ENCODE measurements at regions not wholly inside any gene's neighbourhood (a gene's known extent, or its start where the extent isn't known, plus 50 kb on each side); places are given as distances from the start of the nearest gene placed in this dataset.

GRCh38 chr13:105991131-105991530 lies 544.3 kb downstream of the EFNB2 start:
- TF ChIP-seq TAF1 (IDR thresholded peaks at IDR 0.05; ENCODE audit: low read depth, low read length) (no peak), POLR2A (IDR thresholded peaks at IDR 0.05; ENCODE audit: low read depth, low read length) (no peak), POU2F2 (IDR thresholded peaks at IDR 0.05; ENCODE audit: low read depth, low read length) (no peak), POLR2AphosphoS5 (IDR thresholded peaks at IDR 0.05; ENCODE audit: low read depth, low read length) (no peak), SPI1 (IDR thresholded peaks at IDR 0.05; ENCODE audit: low read depth, low read length) (no peak)

Measured in GM12891 (cell line).